GOT3 (cell line): ENCODE measurements at regions not wholly inside any gene's neighbourhood (a gene's known extent, or its start where the extent isn't known, plus 50 kb on each side); places are given as distances from the start of the nearest gene placed in this dataset.

Experiments used
- DNase-seq: peaks from one replicate; lab custom pipeline; 2025; ENCODE audit warnings: mixed read lengths; lab: John Stamatoyannopoulos, UW

DNA sequence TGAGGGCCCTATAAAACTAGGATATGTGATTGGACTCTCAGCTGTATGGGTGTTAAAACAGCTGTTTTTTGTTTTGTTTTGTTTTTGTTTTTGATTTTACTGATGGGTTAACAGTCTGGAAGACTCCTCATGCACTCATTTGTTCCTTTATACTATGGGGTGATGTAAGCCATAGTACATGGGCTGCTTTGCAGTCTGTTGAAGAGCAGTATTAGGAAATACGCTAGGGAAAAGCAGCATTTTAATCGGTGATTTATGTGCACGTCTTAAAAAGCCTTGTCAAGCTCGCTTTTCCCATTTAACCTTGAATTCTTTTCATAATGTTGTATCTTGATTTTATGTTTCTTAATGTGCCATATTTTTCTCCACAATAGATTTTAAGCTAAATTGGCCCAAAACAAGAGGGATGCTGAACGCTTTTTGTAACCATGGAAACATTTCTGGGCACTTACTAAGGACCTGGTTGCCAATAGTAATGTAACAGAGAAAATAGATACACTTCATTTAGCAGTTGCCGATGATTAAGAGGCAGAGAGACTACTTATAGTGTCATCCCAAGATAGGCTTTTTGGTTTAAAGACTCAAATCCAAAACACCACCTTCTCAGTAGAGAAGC is 244.0 kb downstream of the SNAPC1 start:
- DNase-seq, result no peak

- no peak for DNase-seq
Measured at GRCh38 chr14:62015243-62015642, 253.0 kb downstream of the SNAPC1 start.

- DNase-seq, result no peak
Measured at GRCh38 chr14:62015945-62016344, 253.7 kb downstream of the SNAPC1 start.

GRCh38 chr14:62017651-62018230 is 255.5 kb downstream of the SNAPC1 start:
- no peak for DNase-seq

GRCh38 chr14:62018606-62019005 is 256.4 kb downstream of the SNAPC1 start:
- DNase-seq, result no peak

DNA sequence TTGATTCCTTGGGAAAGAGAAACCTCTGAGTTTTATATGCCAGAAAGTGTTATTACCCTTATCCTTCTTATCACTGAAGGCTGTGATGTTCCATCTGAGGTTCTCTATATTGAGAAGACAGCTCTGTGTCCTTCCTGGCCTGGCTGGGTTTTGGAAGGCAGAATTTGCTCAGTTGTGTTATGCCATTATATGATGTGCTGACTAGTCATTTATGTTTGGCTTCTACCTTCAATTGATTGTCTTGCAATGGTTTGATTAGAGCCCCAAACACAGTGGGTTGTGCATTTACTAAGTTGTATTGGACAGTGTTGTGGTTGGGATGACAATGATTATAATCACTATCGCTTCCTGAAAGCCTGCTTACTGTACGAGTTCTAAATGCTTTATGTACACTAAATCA is 265.7 kb downstream of the SNAPC1 start:
- DNase-seq, result no peak

GRCh38 chr14:62029569-62029924 is 267.3 kb downstream of the SNAPC1 start:
- no peak for DNase-seq

DNA sequence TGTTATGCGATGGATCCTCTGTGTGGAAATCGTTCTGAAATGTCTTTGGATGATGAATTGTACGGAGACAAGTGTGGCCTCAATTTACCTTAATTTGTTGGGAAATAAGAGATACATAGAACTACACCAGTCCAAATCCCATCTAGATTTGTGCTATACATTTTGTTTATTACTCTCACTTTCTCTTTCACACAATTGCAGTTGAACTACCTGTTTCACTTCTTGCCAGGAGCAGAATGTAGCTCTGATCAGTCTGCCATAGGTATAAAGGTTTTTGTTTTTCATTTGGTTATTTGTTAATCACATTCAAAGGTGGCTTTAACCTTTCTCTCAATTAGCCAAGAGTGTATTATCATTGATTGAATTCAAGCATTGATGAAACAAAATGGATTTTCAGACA is 268.2 kb downstream of the SNAPC1 start:
- no peak for DNase-seq

GRCh38 chr14:62031504-62031903 is 269.3 kb downstream of the SNAPC1 start:
- DNase-seq, result no peak

GRCh38 chr14:62053188-62053587 is 291.0 kb downstream of the SNAPC1 start:
- no peak for DNase-seq

GRCh38 chr14:62056789-62057188 is 294.6 kb downstream of the SNAPC1 start:
- DNase-seq, result no peak

- DNase-seq, result no peak
Measured at GRCh38 chr14:62062645-62063044, 300.4 kb downstream of the SNAPC1 start.

DNA sequence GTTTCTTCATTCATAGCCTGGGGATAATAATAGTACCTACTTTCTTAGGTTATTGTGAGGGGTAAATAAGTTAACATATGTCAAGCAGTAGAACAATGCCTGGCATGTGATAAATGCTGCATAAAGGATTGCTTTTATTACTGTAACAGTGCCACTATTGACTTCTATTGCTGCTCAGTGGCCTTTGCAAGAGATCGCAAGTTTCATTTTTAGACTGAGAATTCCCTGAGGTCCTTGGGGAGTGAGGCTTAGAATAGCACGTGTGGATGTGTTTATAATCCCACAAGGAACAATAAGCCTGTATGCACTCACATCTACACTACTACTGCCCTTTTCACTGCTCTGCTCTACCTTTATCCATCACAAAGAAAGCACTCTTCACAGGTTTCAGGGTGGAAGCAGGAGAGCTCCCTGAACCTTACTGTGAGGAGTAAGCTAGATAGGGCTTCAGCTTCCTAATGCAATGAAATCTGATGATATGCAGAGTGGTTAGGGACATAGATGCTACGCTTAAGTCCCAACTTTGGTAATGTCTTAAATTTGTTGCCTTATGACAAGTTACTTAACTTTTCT is 302.6 kb downstream of the SNAPC1 start:
- no peak for DNase-seq

DNA sequence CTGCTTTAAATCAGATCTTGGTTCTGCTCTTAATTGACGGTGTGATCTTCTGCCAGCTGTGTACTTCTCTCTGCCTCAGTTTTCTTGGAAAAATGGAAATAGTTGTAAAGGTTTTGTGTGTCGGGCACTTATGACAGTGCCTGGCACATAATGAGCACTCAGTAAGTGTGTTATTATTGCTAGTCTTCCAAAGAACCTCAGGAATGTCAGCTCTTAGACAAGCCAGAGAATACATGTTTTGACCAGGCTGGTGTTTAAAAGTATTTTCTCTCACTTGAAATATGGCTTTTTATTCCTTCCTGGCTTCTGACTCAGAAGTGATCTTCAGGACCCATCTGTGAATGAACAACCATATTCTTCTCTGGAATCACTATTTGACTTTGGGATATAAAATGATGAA is 304.1 kb downstream of the SNAPC1 start:
- DNase-seq, result no peak

- DNase-seq, result no peak
Measured at GRCh38 chr14:62071039-62071438, 308.8 kb downstream of the SNAPC1 start.

DNA sequence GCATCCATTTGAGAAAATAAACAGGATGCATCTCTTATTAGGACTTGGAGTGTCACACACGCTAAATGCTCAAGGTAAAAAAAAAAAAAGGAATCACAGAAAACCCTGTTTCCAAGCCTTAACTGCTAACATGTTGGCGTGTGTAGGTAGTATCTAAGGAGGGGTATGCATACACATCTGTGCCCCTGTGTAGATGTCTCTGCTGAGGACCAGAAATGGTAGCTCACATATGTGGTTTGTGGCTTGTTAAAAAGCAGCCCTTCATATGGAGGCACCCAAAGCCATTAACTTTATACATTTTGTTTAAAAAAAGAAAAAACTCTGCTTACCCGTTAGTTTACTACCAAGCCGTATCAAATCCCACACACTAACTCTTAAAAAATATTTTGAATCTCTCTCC is 314.1 kb downstream of the SNAPC1 start:
- DNase-seq, result no peak

GRCh38 chr14:62076825-62077605 is 314.8 kb downstream of the SNAPC1 start:
- DNase-seq, result no peak

DNA sequence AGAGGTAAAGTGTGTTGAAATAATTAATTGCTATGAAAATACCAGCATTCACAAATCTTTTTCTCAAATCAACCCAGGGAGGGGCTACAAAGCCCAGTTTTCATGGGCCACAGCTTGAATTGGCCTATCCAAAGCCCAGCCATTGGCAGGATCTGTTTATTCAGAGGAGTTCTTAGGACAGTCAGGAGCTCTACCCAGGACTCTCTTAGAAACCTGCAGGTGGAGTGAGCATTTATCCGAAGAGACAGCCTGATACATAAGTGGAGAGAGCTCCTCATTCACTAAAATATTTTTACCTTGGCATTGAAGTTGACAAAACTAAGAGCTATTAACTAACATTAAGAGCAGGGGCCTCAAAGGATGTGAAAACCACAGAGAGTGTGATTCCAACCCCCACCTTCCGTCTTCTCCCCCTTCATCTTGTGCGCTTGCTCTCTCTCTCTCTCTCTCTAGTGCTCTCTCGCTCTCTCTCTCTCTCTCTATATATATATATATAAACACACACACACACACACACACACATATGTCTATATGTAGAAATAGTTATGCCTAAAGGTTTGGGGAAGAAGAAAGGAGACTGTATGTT is 315.5 kb downstream of the SNAPC1 start:
- DNase-seq, result no peak

GRCh38 chr14:62079038-62079437 is 316.8 kb downstream of the SNAPC1 start:
- no peak for DNase-seq

GRCh38 chr14:62081012-62081612 is 318.9 kb downstream of the SNAPC1 start:
- no peak for DNase-seq

GRCh38 chr14:62081951-62082350 is 319.7 kb downstream of the SNAPC1 start:
- no peak for DNase-seq

DNA sequence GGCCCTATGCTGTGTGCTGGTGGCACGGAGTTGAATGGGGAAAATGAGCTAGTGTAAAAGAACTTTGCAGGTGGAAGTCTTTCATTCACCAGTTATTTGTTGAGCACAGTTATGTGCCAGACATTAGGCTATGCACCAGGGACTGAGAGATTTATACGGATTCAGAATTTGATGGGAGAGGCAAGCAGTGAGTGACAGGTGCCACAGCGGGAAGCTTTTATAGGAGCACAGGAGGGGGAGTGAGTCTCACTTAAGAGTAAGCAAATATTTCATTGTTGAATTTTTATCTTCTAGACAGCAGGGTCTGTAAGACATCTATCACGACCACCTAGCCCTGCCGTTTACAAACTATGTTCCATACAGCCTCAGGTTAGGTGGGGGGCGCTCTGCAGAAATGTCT is 320.6 kb downstream of the SNAPC1 start:
- DNase-seq, result no peak
